Fibroblast of lung (primary cell): ENCODE measurements at regions not wholly inside any gene's neighbourhood (a gene's known extent, or its start where the extent isn't known, plus 50 kb on each side); places are given as distances from the start of the nearest gene placed in this dataset.

ENCODE experiments used
- DNase-seq, 2 donors: peaks; one replicate each; pipeline versions ENCODE4 v3.0.0 to v3.0.0-alpha.2; 2010; ENCODE audit warnings: low read depth in 2 of 2
- H2AFZ ChIP-seq: 2 replicates; pipeline ENCODE4 v1.5.1; 2012; ENCODE audit warnings: low read length, control low read depth, inconsistent platforms
- H3K27ac ChIP-seq: 2 replicates; pipeline ENCODE4 v1.5.1; 2011; ENCODE audit warnings: low read length, control low read depth; ENCODE audit not compliant: insufficient read depth
- H3K27me3 ChIP-seq: 2 replicates; pipeline ENCODE4 v1.5.1; 2011; ENCODE audit warnings: mild to moderate bottlenecking, low read length; ENCODE audit not compliant: control insufficient read depth, insufficient read depth
- H3K36me3 ChIP-seq: 2 replicates; pipeline ENCODE4 v1.5.1; 2011; ENCODE audit warnings: low read length; ENCODE audit not compliant: control insufficient read depth, insufficient read depth
- H3K4me1 ChIP-seq: 2 replicates; pipeline ENCODE4 v1.5.1; 2011; ENCODE audit warnings: low read length; ENCODE audit not compliant: control insufficient read depth, insufficient read depth; ENCODE audit errors: extremely low read depth
- H3K4me2 ChIP-seq: 2 replicates; pipeline ENCODE4 v1.5.1; 2011; ENCODE audit warnings: low read length, control low read depth; ENCODE audit not compliant: insufficient read depth; ENCODE audit errors: extremely low read depth
- H3K4me3 ChIP-seq, 4 experiments: fragments of 200-600 bp in 1 of 4; sonication (generic) in 1 of 4; replicated peaks in 1 of 4; 2 replicates each; pipeline ENCODE4 v1.5.1; 2011 to 2016; ENCODE audit warnings: low read length in 4 of 4, low read depth in 3 of 4, mild to moderate bottlenecking in 3 of 4, control low read depth in 2 of 4, inconsistent platforms in 1 of 4, mixed read lengths in 1 of 4; ENCODE audit not compliant: insufficient read depth in 1 of 4; ENCODE audit errors: control extremely low read depth in 1 of 4
- H3K79me2 ChIP-seq: 2 replicates; pipeline ENCODE4 v1.5.1; 2012; ENCODE audit warnings: mild to moderate bottlenecking, low read length, inconsistent platforms; ENCODE audit not compliant: control insufficient read depth, insufficient read depth
- H3K9ac ChIP-seq: 2 replicates; pipeline ENCODE4 v1.5.1; 2011; ENCODE audit warnings: mild to moderate bottlenecking, low read length, control low read depth; ENCODE audit not compliant: insufficient read depth
- H3K9me3 ChIP-seq: 2 replicates; pipeline ENCODE4 v1.5.1; 2012; ENCODE audit warnings: low read depth, low read length; ENCODE audit not compliant: control insufficient read depth, insufficient read depth
- H4K20me1 ChIP-seq: 2 replicates; pipeline ENCODE4 v1.5.1; 2011; ENCODE audit warnings: low read length; ENCODE audit not compliant: control insufficient read depth, insufficient read depth; ENCODE audit errors: extremely low read depth
- CTCF ChIP-seq, 2 donors: IDR thresholded peaks in 1 of 2; conservative IDR thresholded peaks in 1 of 2; 1 replicate in 1 of 2; 2 replicates in 1 of 2; pipeline ENCODE4 v1.5.1; 2011 to 2012; ENCODE audit warnings: low read length in 2 of 2, control low read depth in 1 of 2, inconsistent platforms in 1 of 2, low read depth in 1 of 2, mild to moderate bottlenecking in 1 of 2
- EZH2 ChIP-seq: IDR thresholded peaks from 2 replicates; pipeline ENCODE4 v1.5.1; 2012; ENCODE audit warnings: low read length, control low read depth, mild to moderate bottlenecking; ENCODE audit errors: missing control alignments

- TF ChIP-seq CTCF (conservative IDR thresholded peaks at IDR 0.05 in 1 of 2, IDR thresholded peaks at IDR 0.05 in 1 of 2; ENCODE audit: low read depth in 1 of 2, low read length in 2 of 2) (no peak), EZH2 (no peak)
- Histone ChIP-seq H3K4me3 (no peak overlapping the region), H3K36me3 (no peaks in the 10 kb centered on the region), H3K4me2 (no peak overlapping the region), H3K9me3 (no peaks in the 10 kb centered on the region), H3K27ac (no peak overlapping the region), H3K4me1 (no peaks in the 10 kb centered on the region), H3K27me3 (no peaks in the 10 kb centered on the region), H4K20me1 (no peaks in the 10 kb centered on the region), H3K9ac (no peak overlapping the region), H2AFZ (no peak overlapping the region), H3K79me2 (no peaks in the 10 kb centered on the region)
- no peak for DNase-seq
Measured at GRCh38 chr14:83021323-83021722, 1487.7 kb upstream of the SEL1L start.

DNA sequence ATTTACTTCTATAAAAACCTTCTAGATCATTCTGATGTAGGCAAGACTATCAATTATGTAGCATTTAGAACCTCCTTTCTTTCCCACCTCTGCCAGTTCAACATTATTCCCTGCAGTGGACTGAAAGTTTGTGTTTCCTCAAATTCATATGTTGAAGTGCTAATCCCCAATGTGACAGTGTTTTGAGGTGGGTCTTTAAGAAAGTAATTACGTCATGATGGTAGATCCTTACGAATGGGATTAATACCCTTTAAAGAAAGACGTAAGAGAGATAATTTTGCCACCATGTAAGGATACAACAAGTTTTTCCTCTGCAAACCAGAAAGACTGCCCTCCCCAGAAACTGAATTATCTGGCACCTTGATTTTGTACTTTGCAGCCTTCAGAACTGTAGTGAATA lies 1489.7 kb upstream of the SEL1L start:
- H3K79me2 ChIP-seq = no peaks in the 10 kb centered on the region
- H3K36me3 ChIP-seq = no peaks in the 10 kb centered on the region
- TF ChIP-seq EZH2 (no peak), CTCF (conservative IDR thresholded peaks at IDR 0.05 in 1 of 2, IDR thresholded peaks at IDR 0.05 in 1 of 2; ENCODE audit: low read depth in 1 of 2, low read length in 2 of 2) (no peak)
- no peak for DNase-seq
- no peak overlapping the region for H3K4me2 ChIP-seq
- no peaks in the 10 kb centered on the region for H3K27me3 ChIP-seq
- no peaks in the 10 kb centered on the region for H3K4me1 ChIP-seq
- no peak overlapping the region for H3K9ac ChIP-seq
- H4K20me1 ChIP-seq = no peaks in the 10 kb centered on the region
- no peak overlapping the region for H3K4me3 ChIP-seq
- no peak overlapping the region for H3K27ac ChIP-seq
- H2AFZ ChIP-seq = no peak overlapping the region
- H3K9me3 ChIP-seq = no peaks in the 10 kb centered on the region

DNA sequence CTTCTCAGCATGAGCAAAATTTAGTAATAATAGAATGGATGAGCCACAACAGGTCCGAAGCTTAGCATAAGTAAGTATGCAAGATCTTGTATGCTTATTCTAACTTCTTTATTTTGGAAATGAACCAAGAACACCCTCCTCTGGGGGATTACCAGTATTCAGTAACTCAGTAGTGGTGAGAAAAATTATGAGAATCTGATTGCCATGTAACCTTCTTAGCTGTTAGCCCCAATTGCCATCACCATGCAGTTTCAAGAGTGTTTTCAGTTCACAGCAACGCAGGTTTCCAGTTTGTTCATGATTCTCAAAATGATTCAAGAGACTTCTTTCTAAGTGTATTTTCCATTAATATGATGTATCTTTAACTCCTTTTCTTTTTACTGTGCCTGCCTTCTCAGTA lies 1507.6 kb upstream of the SEL1L start:
- Histone ChIP-seq H3K4me2 (no peak overlapping the region), H3K36me3 (no peaks in the 10 kb centered on the region), H3K9me3 (no peaks in the 10 kb centered on the region), H3K9ac (no peak overlapping the region), H3K27ac (no peak overlapping the region), H3K4me3 (no peak overlapping the region), H4K20me1 (no peaks in the 10 kb centered on the region), H2AFZ (no peak overlapping the region), H3K4me1 (no peaks in the 10 kb centered on the region), H3K79me2 (no peaks in the 10 kb centered on the region), H3K27me3 (no peaks in the 10 kb centered on the region)
- DNase-seq = no peak
- no peak for TF ChIP-seq CTCF (conservative IDR thresholded peaks at IDR 0.05 in 1 of 2, IDR thresholded peaks at IDR 0.05 in 1 of 2; ENCODE audit: low read depth in 1 of 2, low read length in 2 of 2)
- no peak for TF ChIP-seq EZH2
